ENCODE measurements at regions not wholly inside any gene's neighbourhood (a gene's known extent, or its start where the extent isn't known, plus 50 kb on each side); places are given as distances from the start of the nearest gene placed in this dataset.
"Not testable (repeated sequence)": the region's sequence is repeated elsewhere in the genome, so short reads cannot be mapped to it uniquely, and the experiment has no call there.

GRCh38 chr6:44005507-44005903 is 121.7 kb downstream of the MRPL14 start:
- peak; percentile 46 for DNase-seq
- peak; percentile 9 to 12 for ATAC-seq
- intact Hi-C loops (cut with DNase I), result no loop called here

GRCh38 chr6:44004625-44005506 is 122.4 kb downstream of the MRPL14 start:
- intact Hi-C loops (cut with DNase I), result loop anchor here in 1 of 2 donors (5.0 kb wide), 2 partner anchors 53 to 233 kb away; partner anchors contain the start of gene VEGFA
- ATAC-seq (peak; percentile 19 to 32), DNase-seq (peak; percentile 51)

GRCh38 chr6:44004136-44004535 is 123.1 kb downstream of the MRPL14 start:
- DNase-seq (no peak), ATAC-seq (no peak)
- intact Hi-C loops (cut with DNase I), result loop anchor here in 1 of 2 donors (5.0 kb wide), 2 partner anchors 52 to 232 kb away; partner anchors contain the start of gene VEGFA

GRCh38 chr6:44003345-44004061 is 123.7 kb downstream of the MRPL14 start:
- ATAC-seq (no peak), DNase-seq (no peak)
- intact Hi-C loops (cut with DNase I), result loop anchor here in 1 of 2 donors (2.0 to 5.0 kb wide), 3 partner anchors 51 to 231 kb away; partner anchors contain the start of gene VEGFA

- DNase-seq (peak; percentile 57), ATAC-seq (peak; percentile 54 to 69)
- intact Hi-C loops (cut with DNase I), result loop anchor here in 1 of 2 donors (2.0 to 5.0 kb wide), 3 partner anchors 50 to 230 kb away; partner anchors contain the start of gene VEGFA
These were observed 124.5 kb downstream of the MRPL14 start for GRCh38 chr6:44002593-44003344.

- ATAC-seq, result peak in 1 of 2 donors; percentile 5
- intact Hi-C loops (cut with DNase I), result loop anchor here in 1 of 2 donors (2.0 to 5.0 kb wide), 3 partner anchors 50 to 230 kb away; partner anchors contain the start of gene VEGFA
- DNase-seq, result no peak
These were observed 125.1 kb downstream of the MRPL14 start for GRCh38 chr6:44002067-44002592.

GRCh38 chr6:44001318-44002066 is 125.8 kb downstream of the MRPL14 start:
- intact Hi-C loops (cut with DNase I), result loop anchor here in 1 of 2 donors (2.0 to 5.0 kb wide), 3 partner anchors 49 to 229 kb away; partner anchors contain the start of gene VEGFA
- no peak for DNase-seq
- peak in 1 of 2 donors; percentile 5 for ATAC-seq

- intact Hi-C loops (cut with DNase I), result loop anchor here in 1 of 2 donors (5.0 kb wide), 2 partner anchors 48 to 228 kb away; partner anchors contain the start of gene VEGFA
- ATAC-seq (no peak), DNase-seq (no peak)
These were observed 126.9 kb downstream of the MRPL14 start for GRCh38 chr6:44000164-44000842.

GRCh38 chr6:43999628-44000027 is 127.6 kb downstream of the MRPL14 start:
- no peak for ATAC-seq
- intact Hi-C loops (cut with DNase I), result loop anchor here in 1 of 2 donors (5.0 kb wide), 2 partner anchors 47 to 227 kb away; partner anchors contain the start of gene VEGFA
- no peak for DNase-seq

GRCh38 chr6:43998592-43999243 is 128.5 kb downstream of the MRPL14 start:
- intact Hi-C loops (cut with DNase I); DNase-seq; ATAC-seq: not testable (repeated sequence)

- intact Hi-C loops (cut with DNase I); DNase-seq; ATAC-seq: not testable (repeated sequence)
These were observed 129.2 kb downstream of the MRPL14 start for GRCh38 chr6:43997990-43998585.

GRCh38 chr6:43997345-43997677 is 129.9 kb downstream of the MRPL14 start:
- intact Hi-C loops (cut with DNase I), result no loop called here
- ATAC-seq (no peak), DNase-seq (no peak)

GRCh38 chr6:43996618-43997344 is 130.5 kb downstream of the MRPL14 start:
- no peak for DNase-seq
- intact Hi-C loops (cut with DNase I), result no loop called here
- ATAC-seq, result no peak

- ATAC-seq (no peak), DNase-seq (no peak)
These were observed 132.1 kb downstream of the MRPL14 start for GRCh38 chr6:43995137-43995536.

GRCh38 chr6:43993881-43994523 is 133.2 kb downstream of the MRPL14 start:
- peak in 1 of 2 donors; percentile 48 for ATAC-seq
- intact Hi-C loops (cut with DNase I), result no loop called here
- DNase-seq, result no peak

More at GRCh38 chr6:43995137-43995536, 132.1 kb downstream of the MRPL14 start:
- intact Hi-C loops (cut with DNase I), result no loop called here

Measured in left cardiac atrium (tissue), 4 donors.